HepG2 (cell line): ENCODE measurements at regions not wholly inside any gene's neighbourhood (a gene's known extent, or its start where the extent isn't known, plus 50 kb on each side); places are given as distances from the start of the nearest gene placed in this dataset.

ENCODE experiments used
- CHD2 ChIP-seq: IDR thresholded peaks from 2 replicates; pipeline ENCODE4 v1.6.1; 2011; ENCODE audit warnings: low read depth, low read length, improper control_type of control experiment
- DMAP1 ChIP-seq: IDR thresholded peaks from 2 replicates; pipeline ENCODE4 v1.6.1; 2016
- EED ChIP-seq: sonication (generic); formaldehyde crosslinking; IDR thresholded peaks from 2 replicates; pipeline ENCODE4 v1.5.0; 2020; ENCODE audit warnings: mild to moderate bottlenecking, missing genetic modification reagents
- EZH2 ChIP-seq: conservative IDR thresholded peaks from 2 replicates; pipeline ENCODE4 v1.6.1; 2012; ENCODE audit warnings: mild to moderate bottlenecking, low read depth, low read length, moderate library complexity
- GMEB2 ChIP-seq: IDR thresholded peaks from 2 replicates; pipeline ENCODE4 v1.6.1; 2016; ENCODE audit warnings: missing biosample characterization, missing genetic modification reagents, low read depth
- HNRNPK ChIP-seq: fragments of 200-400 bp; formaldehyde crosslinking; IDR thresholded peaks from 2 replicates; pipeline ENCODE4 v1.6.1; 2018; ENCODE audit warnings: low read length, low read depth, moderate library complexity, mild to moderate bottlenecking; ENCODE audit not compliant: poor library complexity, severe bottlenecking
- MATR3 ChIP-seq: sonication (generic); formaldehyde crosslinking; IDR thresholded peaks from 2 replicates; pipeline ENCODE4 v1.4.0; 2020; ENCODE audit warnings: missing genetic modification reagents
- MTF2 ChIP-seq: sonication (generic); formaldehyde crosslinking; IDR thresholded peaks from 2 replicates; pipeline ENCODE4 v1.5.0; 2020; ENCODE audit warnings: missing genetic modification reagents, borderline replicate concordance
- NR2C2 ChIP-seq: sonication (generic); formaldehyde crosslinking; IDR thresholded peaks from 2 replicates; pipeline ENCODE4 v1.4.0; 2020; ENCODE audit warnings: missing genetic modification reagents, mild to moderate bottlenecking, moderate library complexity, borderline replicate concordance
- TCF12 ChIP-seq, 2 experiments: fragments of 450-650 bp in 1 of 2; sonication (generic) in 1 of 2; formaldehyde crosslinking in 1 of 2; IDR thresholded peaks; 2 replicates each; pipeline versions ENCODE4 v1.6.1 to v1.8.0; 2017 to 2022; ENCODE audit warnings: antibody characterized with exemption in 1 of 2, mild to moderate bottlenecking in 1 of 2, missing genetic modification reagents in 1 of 2, moderate library complexity in 1 of 2
- ZBTB21 ChIP-seq: sonication (generic); formaldehyde crosslinking; IDR thresholded peaks from 2 replicates; pipeline ENCODE4 v1.4.0; 2020; ENCODE audit warnings: missing genetic modification reagents
- TF ChIP-seq, protein P1 (sequence below): sonication (generic); formaldehyde crosslinking; IDR thresholded peaks from 2 replicates; pipeline ENCODE4 v1.5.0; 2020; ENCODE audit warnings: mild to moderate bottlenecking, missing genetic modification reagents, moderate library complexity
- TF ChIP-seq, protein P2 (sequence below): sonication (generic); formaldehyde crosslinking; IDR thresholded peaks from 2 replicates; pipeline ENCODE4 v1.4.0; 2020; ENCODE audit warnings: missing genetic modification reagents, borderline replicate concordance

- no peak for TF ChIP-seq MATR3 (CRISPR knock-in tag)
- TF ChIP-seq ZBTB21 (CRISPR knock-in tag), result no peak
- TF ChIP-seq MTF2 (CRISPR knock-in tag), result no peak
- no peak for TF ChIP-seq HNRNPK
- TF ChIP-seq GMEB2 (CRISPR knock-in tag), result no peak
- no peak for TF ChIP-seq DMAP1 (CRISPR knock-in tag)
- TF ChIP-seq NR2C2, result no peak
- TF ChIP-seq EED (CRISPR knock-in tag), result no peak
- no peak for TF ChIP-seq TCF12 (IDR thresholded peaks at IDR 0.05)
- no peak for TF ChIP-seq TCF12 (CRISPR knock-in tag; IDR thresholded peaks at IDR 0.05)
- TF ChIP-seq, protein P1, sequence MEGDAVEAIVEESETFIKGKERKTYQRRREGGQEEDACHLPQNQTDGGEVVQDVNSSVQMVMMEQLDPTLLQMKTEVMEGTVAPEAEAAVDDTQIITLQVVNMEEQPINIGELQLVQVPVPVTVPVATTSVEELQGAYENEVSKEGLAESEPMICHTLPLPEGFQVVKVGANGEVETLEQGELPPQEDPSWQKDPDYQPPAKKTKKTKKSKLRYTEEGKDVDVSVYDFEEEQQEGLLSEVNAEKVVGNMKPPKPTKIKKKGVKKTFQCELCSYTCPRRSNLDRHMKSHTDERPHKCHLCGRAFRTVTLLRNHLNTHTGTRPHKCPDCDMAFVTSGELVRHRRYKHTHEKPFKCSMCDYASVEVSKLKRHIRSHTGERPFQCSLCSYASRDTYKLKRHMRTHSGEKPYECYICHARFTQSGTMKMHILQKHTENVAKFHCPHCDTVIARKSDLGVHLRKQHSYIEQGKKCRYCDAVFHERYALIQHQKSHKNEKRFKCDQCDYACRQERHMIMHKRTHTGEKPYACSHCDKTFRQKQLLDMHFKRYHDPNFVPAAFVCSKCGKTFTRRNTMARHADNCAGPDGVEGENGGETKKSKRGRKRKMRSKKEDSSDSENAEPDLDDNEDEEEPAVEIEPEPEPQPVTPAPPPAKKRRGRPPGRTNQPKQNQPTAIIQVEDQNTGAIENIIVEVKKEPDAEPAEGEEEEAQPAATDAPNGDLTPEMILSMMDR (CRISPR knock-in tag), result peak; percentile 32
- TF ChIP-seq CHD2, result no peak
- TF ChIP-seq, protein P2, sequence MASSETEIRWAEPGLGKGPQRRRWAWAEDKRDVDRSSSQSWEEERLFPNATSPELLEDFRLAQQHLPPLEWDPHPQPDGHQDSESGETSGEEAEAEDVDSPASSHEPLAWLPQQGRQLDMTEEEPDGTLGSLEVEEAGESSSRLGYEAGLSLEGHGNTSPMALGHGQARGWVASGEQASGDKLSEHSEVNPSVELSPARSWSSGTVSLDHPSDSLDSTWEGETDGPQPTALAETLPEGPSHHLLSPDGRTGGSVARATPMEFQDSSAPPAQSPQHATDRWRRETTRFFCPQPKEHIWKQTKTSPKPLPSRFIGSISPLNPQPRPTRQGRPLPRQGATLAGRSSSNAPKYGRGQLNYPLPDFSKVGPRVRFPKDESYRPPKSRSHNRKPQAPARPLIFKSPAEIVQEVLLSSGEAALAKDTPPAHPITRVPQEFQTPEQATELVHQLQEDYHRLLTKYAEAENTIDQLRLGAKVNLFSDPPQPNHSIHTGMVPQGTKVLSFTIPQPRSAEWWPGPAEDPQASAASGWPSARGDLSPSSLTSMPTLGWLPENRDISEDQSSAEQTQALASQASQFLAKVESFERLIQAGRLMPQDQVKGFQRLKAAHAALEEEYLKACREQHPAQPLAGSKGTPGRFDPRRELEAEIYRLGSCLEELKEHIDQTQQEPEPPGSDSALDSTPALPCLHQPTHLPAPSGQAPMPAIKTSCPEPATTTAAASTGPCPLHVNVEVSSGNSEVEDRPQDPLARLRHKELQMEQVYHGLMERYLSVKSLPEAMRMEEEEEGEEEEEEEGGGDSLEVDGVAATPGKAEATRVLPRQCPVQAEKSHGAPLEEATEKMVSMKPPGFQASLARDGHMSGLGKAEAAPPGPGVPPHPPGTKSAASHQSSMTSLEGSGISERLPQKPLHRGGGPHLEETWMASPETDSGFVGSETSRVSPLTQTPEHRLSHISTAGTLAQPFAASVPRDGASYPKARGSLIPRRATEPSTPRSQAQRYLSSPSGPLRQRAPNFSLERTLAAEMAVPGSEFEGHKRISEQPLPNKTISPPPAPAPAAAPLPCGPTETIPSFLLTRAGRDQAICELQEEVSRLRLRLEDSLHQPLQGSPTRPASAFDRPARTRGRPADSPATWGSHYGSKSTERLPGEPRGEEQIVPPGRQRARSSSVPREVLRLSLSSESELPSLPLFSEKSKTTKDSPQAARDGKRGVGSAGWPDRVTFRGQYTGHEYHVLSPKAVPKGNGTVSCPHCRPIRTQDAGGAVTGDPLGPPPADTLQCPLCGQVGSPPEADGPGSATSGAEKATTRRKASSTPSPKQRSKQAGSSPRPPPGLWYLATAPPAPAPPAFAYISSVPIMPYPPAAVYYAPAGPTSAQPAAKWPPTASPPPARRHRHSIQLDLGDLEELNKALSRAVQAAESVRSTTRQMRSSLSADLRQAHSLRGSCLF (CRISPR knock-in tag), result no peak
- no peak for TF ChIP-seq EZH2
Measured at GRCh38 chr9:90964101-90965020, 162.7 kb downstream of the SYK start.
